GM12875 (cell line): ENCODE measurements at regions not wholly inside any gene's neighbourhood (a gene's known extent, or its start where the extent isn't known, plus 50 kb on each side); places are given as distances from the start of the nearest gene placed in this dataset.

Experiments used
- H3K4me3 ChIP-seq: one replicate; pipeline ENCODE4 v1.5.1; 2011; ENCODE audit warnings: low read depth, low read length, control low read depth
- CTCF ChIP-seq: IDR thresholded peaks from 2 replicates; pipeline ENCODE4 v1.5.1; 2011; ENCODE audit warnings: low read depth, mild to moderate bottlenecking, control low read depth, inconsistent platforms, low read length, moderate library complexity, borderline replicate concordance; ENCODE audit not compliant: insufficient read depth

GRCh38 chr9:1455766-1456165 lies 405.6 kb downstream of the DMRT2 start:
- no peak for TF ChIP-seq CTCF
- no peak overlapping the region for H3K4me3 ChIP-seq

GRCh38 chr9:1456301-1457024 lies 406.3 kb downstream of the DMRT2 start:
- H3K4me3 ChIP-seq: no peak overlapping the region
- no peak for TF ChIP-seq CTCF

- TF ChIP-seq CTCF: no peak
- no peak overlapping the region for H3K4me3 ChIP-seq
These were observed 407.3 kb downstream of the DMRT2 start for GRCh38 chr9:1457460-1457859.

GRCh38 chr9:1458503-1458902 lies 408.3 kb downstream of the DMRT2 start:
- no peak for TF ChIP-seq CTCF
- no peak overlapping the region for H3K4me3 ChIP-seq

- TF ChIP-seq CTCF: peak; percentile 83
- H3K4me3 ChIP-seq: no peak overlapping the region
These were observed 410.1 kb downstream of the DMRT2 start for GRCh38 chr9:1460143-1460769.

GRCh38 chr9:1461812-1462211 lies 411.7 kb downstream of the DMRT2 start:
- TF ChIP-seq CTCF: no peak
- no peak overlapping the region for H3K4me3 ChIP-seq
